H1 (cell line): ENCODE measurements at regions not wholly inside any gene's neighbourhood (a gene's known extent, or its start where the extent isn't known, plus 50 kb on each side); places are given as distances from the start of the nearest gene placed in this dataset.

ENCODE experiments used
- SUZ12 ChIP-seq: fragments of 200-600 bp; sonication (generic); IDR thresholded peaks from 2 replicates; pipeline ENCODE4 v1.6.1; 2012; ENCODE audit warnings: mild to moderate bottlenecking, inconsistent platforms, low read length, moderate library complexity, mixed read lengths

GRCh38 chr9:81823672-81824554 is 104.3 kb upstream of the SPATA31D4 start (continued):
- TF ChIP-seq SUZ12, result no peak
- TF ChIP-seq, all 59 proteins: peak for 0
